ENCODE measurements at regions not wholly inside any gene's neighbourhood (a gene's known extent, or its start where the extent isn't known, plus 50 kb on each side); places are given as distances from the start of the nearest gene placed in this dataset.

DNA sequence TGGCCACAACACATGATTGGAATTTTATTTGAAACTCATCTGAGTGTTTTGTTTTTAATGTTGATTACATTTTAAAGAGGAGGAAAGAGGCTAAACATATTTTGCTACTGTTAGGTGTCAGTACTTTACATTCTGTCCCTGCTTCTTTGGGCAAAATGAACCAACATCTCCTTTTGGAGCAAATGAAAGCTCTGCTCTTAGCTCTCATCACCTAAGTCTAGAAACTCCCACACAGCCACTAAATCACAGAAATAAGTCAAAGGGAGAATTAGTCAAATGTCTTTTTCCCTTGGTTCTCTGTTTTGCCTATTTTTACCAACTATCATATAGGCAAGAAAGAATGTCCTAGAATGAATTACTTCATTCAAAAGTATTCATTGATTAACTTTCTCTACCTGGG is 666.8 kb downstream of the RNF144A start:
- ATAC-seq: no peak
- H3K4me1 ChIP-seq: no peaks in the 10 kb centered on the region
- no peaks in the 10 kb centered on the region for H3K36me3 ChIP-seq
- H3K9me3 ChIP-seq: no peaks in the 10 kb centered on the region
- no peak overlapping the region for H3K27ac ChIP-seq
- no peak for DNase-seq
- H3K27me3 ChIP-seq: no peaks in the 10 kb centered on the region
- TF ChIP-seq, protein P1, sequence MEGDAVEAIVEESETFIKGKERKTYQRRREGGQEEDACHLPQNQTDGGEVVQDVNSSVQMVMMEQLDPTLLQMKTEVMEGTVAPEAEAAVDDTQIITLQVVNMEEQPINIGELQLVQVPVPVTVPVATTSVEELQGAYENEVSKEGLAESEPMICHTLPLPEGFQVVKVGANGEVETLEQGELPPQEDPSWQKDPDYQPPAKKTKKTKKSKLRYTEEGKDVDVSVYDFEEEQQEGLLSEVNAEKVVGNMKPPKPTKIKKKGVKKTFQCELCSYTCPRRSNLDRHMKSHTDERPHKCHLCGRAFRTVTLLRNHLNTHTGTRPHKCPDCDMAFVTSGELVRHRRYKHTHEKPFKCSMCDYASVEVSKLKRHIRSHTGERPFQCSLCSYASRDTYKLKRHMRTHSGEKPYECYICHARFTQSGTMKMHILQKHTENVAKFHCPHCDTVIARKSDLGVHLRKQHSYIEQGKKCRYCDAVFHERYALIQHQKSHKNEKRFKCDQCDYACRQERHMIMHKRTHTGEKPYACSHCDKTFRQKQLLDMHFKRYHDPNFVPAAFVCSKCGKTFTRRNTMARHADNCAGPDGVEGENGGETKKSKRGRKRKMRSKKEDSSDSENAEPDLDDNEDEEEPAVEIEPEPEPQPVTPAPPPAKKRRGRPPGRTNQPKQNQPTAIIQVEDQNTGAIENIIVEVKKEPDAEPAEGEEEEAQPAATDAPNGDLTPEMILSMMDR (IDR thresholded peaks at IDR 0.05): no peak
- no peak overlapping the region for H3K4me3 ChIP-seq
- intact Hi-C loops (cut with DNase I): no loop called here
- FAIRE-seq: no peak

DNA sequence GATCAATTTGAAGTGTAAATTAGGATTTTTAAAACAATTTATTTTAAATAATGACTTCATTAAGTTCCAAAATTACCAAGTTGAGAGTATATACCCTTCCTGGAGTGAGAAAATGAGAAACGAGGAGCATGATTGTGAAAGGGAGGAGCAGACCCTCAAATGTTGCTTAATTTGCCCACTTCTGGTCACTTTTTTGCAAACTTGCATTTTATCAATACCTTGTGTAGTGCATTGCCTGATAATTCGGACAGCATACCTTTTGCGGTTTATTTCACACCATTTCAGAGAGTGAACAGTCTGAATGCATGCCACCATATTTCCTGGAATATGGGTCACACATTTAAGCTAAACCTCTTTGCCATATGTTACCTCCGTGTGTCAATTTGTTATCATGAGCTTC is 669.7 kb downstream of the RNF144A start:
- Histone ChIP-seq H3K27ac (no peak overlapping the region), H3K36me3 (no peaks in the 10 kb centered on the region), H3K4me3 (no peak overlapping the region), H3K9me3 (no peaks in the 10 kb centered on the region), H3K27me3 (no peaks in the 10 kb centered on the region), H3K4me1 (no peaks in the 10 kb centered on the region)
- 78 to 85% methylated on average over 4 of the region's 4 CpGs for WGBS, 2 donors
- FAIRE-seq: no peak
- no peak for ATAC-seq
- intact Hi-C loops (cut with DNase I): no loop called here
- no peak for DNase-seq
- TF ChIP-seq, protein P1 (IDR thresholded peaks at IDR 0.05): no peak

DNA sequence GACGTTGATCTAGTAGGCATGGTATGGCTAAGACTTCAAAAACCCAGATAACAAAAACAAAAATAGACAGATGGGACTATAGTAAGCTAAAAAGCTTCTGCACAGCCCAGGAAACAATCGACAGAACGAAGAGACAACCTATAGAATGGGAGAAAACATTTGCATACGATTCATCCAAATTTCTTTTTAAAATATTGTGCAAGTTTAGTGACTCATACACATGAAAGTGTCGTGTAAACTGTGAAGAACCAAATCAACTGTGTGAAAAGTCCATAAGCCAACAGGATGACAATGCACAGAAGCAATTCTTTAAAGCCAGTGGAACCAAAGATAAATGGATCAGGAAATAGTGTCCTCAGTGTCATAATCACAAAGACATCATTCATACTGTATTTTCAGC is 671.1 kb downstream of the RNF144A start:
- Histone ChIP-seq H3K36me3 (no peaks in the 10 kb centered on the region), H3K27ac (no peak overlapping the region), H3K27me3 (no peaks in the 10 kb centered on the region), H3K4me1 (no peaks in the 10 kb centered on the region), H3K4me3 (no peak overlapping the region), H3K9me3 (no peaks in the 10 kb centered on the region)
- ATAC-seq (no peak), DNase-seq (no peak), FAIRE-seq (no peak)
- intact Hi-C loops (cut with DNase I): no loop called here
- TF ChIP-seq, protein P1 (IDR thresholded peaks at IDR 0.05): no peak
- WGBS, 2 donors: 70 to 83% methylated on average over 5 of the region's 5 CpGs

DNA sequence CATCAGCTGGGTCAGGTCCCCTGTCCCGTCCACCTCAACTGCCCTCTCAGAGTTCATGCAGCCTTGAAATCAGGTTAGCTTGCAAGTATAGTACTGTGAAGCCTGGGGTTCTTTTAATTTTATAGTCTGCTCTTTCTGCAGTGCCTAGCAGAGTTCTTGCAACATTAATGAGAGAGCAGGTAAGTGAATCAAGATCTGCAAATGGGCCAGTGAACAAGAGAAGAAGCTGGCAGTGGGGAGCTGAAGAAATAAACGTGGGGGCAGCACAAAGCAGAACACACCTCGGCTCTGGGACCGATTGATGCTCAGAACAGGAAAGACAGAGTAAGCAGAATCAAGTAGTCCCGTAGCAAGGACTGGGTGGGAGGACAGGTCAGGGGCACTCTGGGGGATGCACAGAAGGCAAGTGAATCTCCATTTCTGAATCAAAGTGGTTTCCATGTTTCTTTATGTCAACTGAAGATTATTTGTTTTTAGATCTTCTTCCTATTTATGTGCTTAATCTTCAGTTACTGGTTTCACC is 675.5 kb downstream of the RNF144A start:
- intact Hi-C loops (cut with DNase I): no loop called here
- no peaks in the 10 kb centered on the region for H3K36me3 ChIP-seq
- TF ChIP-seq, protein P1 (IDR thresholded peaks at IDR 0.05): no peak
- no peak for FAIRE-seq
- H3K4me3 ChIP-seq: no peak overlapping the region
- H3K27ac ChIP-seq: no peak overlapping the region
- no peak for ATAC-seq
- no peaks in the 10 kb centered on the region for H3K9me3 ChIP-seq
- no peaks in the 10 kb centered on the region for H3K27me3 ChIP-seq
- H3K4me1 ChIP-seq: no peaks in the 10 kb centered on the region
- WGBS, 2 donors: 65 to 72% methylated on average over 5 of the region's 5 CpGs
- no peak for DNase-seq

DNA sequence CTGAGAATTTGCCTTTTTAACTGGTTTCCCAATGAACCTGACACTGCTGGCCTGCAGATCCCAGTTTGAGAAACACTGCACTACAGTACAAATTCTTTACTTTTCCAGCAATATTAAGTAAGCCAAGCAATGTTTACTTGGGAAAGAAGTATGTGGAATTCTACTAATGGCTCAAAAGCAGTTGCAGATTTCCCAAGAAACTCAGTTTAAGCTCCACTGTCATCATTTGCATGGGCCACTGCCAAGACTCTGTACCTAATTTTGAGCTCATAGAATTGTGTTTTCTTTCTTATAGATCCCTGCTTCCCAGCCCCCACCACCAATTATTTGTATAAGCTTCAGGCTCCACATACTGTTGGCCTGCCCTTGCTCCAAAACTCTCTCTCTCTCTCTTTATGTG is 676.1 kb downstream of the RNF144A start:
- DNase-seq: no peak
- Histone ChIP-seq H3K9me3 (no peaks in the 10 kb centered on the region), H3K36me3 (no peaks in the 10 kb centered on the region), H3K4me3 (no peak overlapping the region), H3K27ac (no peak overlapping the region), H3K4me1 (no peaks in the 10 kb centered on the region), H3K27me3 (no peaks in the 10 kb centered on the region)
- ATAC-seq: no peak
- FAIRE-seq: no peak
- TF ChIP-seq, protein P1 (IDR thresholded peaks at IDR 0.05): no peak
- intact Hi-C loops (cut with DNase I): no loop called here
